ENCODE measurements at regions not wholly inside any gene's neighbourhood (a gene's known extent, or its start where the extent isn't known, plus 50 kb on each side); places are given as distances from the start of the nearest gene placed in this dataset.

- H3K27ac Mint-ChIP-seq (ENCODE audit: unreplicated experiment): no peak overlapping the region
These were observed 346.2 kb upstream of the ASIC2 start for GRCh38 chr17:33639103-33639880.

GRCh38 chr17:33640629-33641028 lies 347.5 kb upstream of the ASIC2 start:
- Mint-ChIP-seq H3K9me3 (ENCODE audit: unreplicated experiment) (peaks cover 47% of the 10 kb centered on the region), H3K27ac (ENCODE audit: unreplicated experiment) (no peak overlapping the region), H3K27me3 (ENCODE audit: unreplicated experiment) (no peaks in the 10 kb centered on the region), H3K4me3 (ENCODE audit: unreplicated experiment) (no peak overlapping the region), H3K36me3 (ENCODE audit: unreplicated experiment) (no peaks in the 10 kb centered on the region), H3K4me1 (ENCODE audit: unreplicated experiment) (no peaks in the 10 kb centered on the region)
- no peak for DNase-seq (ENCODE audit: extremely low spot score, unreplicated experiment)
- no peak for TF ChIP-seq CTCF (IDR thresholded peaks at IDR 0.05)

More at GRCh38 chr17:33639103-33639880, 346.2 kb upstream of the ASIC2 start:
- no peaks in the 10 kb centered on the region for H3K4me1 Mint-ChIP-seq (ENCODE audit: unreplicated experiment)
- peaks cover 45% of the 10 kb centered on the region for H3K9me3 Mint-ChIP-seq (ENCODE audit: unreplicated experiment)
- H3K27me3 Mint-ChIP-seq (ENCODE audit: unreplicated experiment): no peaks in the 10 kb centered on the region
- H3K4me3 Mint-ChIP-seq (ENCODE audit: unreplicated experiment): no peak overlapping the region
- TF ChIP-seq CTCF (IDR thresholded peaks at IDR 0.05): no peak
- H3K36me3 Mint-ChIP-seq (ENCODE audit: unreplicated experiment): no peaks in the 10 kb centered on the region
- DNase-seq (ENCODE audit: extremely low spot score, unreplicated experiment): no peak

- no peak for TF ChIP-seq CTCF (IDR thresholded peaks at IDR 0.05)
- Mint-ChIP-seq H3K4me3 (ENCODE audit: unreplicated experiment) (no peak overlapping the region), H3K27me3 (ENCODE audit: unreplicated experiment) (no peaks in the 10 kb centered on the region), H3K27ac (ENCODE audit: unreplicated experiment) (no peak overlapping the region), H3K9me3 (ENCODE audit: unreplicated experiment) (peaks cover 40% of the 10 kb centered on the region), H3K36me3 (ENCODE audit: unreplicated experiment) (no peaks in the 10 kb centered on the region), H3K4me1 (ENCODE audit: unreplicated experiment) (no peaks in the 10 kb centered on the region)
- DNase-seq (ENCODE audit: extremely low spot score, unreplicated experiment): no peak
These were observed 348.9 kb upstream of the ASIC2 start for GRCh38 chr17:33642002-33642401.

GRCh38 chr17:33647956-33648355 lies 354.9 kb upstream of the ASIC2 start:
- H3K27me3 Mint-ChIP-seq (ENCODE audit: unreplicated experiment): no peaks in the 10 kb centered on the region
- no peak overlapping the region for H3K4me3 Mint-ChIP-seq (ENCODE audit: unreplicated experiment)
- no peaks in the 10 kb centered on the region for H3K4me1 Mint-ChIP-seq (ENCODE audit: unreplicated experiment)
- no peak for TF ChIP-seq CTCF (IDR thresholded peaks at IDR 0.05)
- no peak overlapping the region for H3K27ac Mint-ChIP-seq (ENCODE audit: unreplicated experiment)
- DNase-seq (ENCODE audit: extremely low spot score, unreplicated experiment): no peak
- peaks cover 6% of the 10 kb centered on the region for H3K9me3 Mint-ChIP-seq (ENCODE audit: unreplicated experiment)
- no peaks in the 10 kb centered on the region for H3K36me3 Mint-ChIP-seq (ENCODE audit: unreplicated experiment)

GRCh38 chr17:33650304-33650703 lies 357.2 kb upstream of the ASIC2 start:
- Mint-ChIP-seq H3K27ac (ENCODE audit: unreplicated experiment) (no peak overlapping the region), H3K4me1 (ENCODE audit: unreplicated experiment) (no peaks in the 10 kb centered on the region), H3K9me3 (ENCODE audit: unreplicated experiment) (no peaks in the 10 kb centered on the region), H3K36me3 (ENCODE audit: unreplicated experiment) (no peaks in the 10 kb centered on the region), H3K4me3 (ENCODE audit: unreplicated experiment) (no peak overlapping the region), H3K27me3 (ENCODE audit: unreplicated experiment) (no peaks in the 10 kb centered on the region)
- no peak for DNase-seq (ENCODE audit: extremely low spot score, unreplicated experiment)
- TF ChIP-seq CTCF (IDR thresholded peaks at IDR 0.05): no peak

All from osteocyte (in vitro differentiated cells).